Fibroblast of lung (primary cell): ENCODE measurements at regions not wholly inside any gene's neighbourhood (a gene's known extent, or its start where the extent isn't known, plus 50 kb on each side); places are given as distances from the start of the nearest gene placed in this dataset.
A peak's percentile ranks its signal among the peaks of the same experiment; 100 is the strongest.

Experiments used
- CTCF ChIP-seq, 2 donors: IDR thresholded peaks in 1 of 2; conservative IDR thresholded peaks in 1 of 2; 1 replicate in 1 of 2; 2 replicates in 1 of 2; pipeline ENCODE4 v1.5.1; 2011 to 2012; ENCODE audit warnings: low read length in 2 of 2, control low read depth in 1 of 2, inconsistent platforms in 1 of 2, low read depth in 1 of 2, mild to moderate bottlenecking in 1 of 2
- EZH2 ChIP-seq: IDR thresholded peaks from 2 replicates; pipeline ENCODE4 v1.5.1; 2012; ENCODE audit warnings: low read length, control low read depth, mild to moderate bottlenecking; ENCODE audit errors: missing control alignments

GRCh38 chr7:19491821-19492452 lies 216.9 kb downstream of the POLR1F start:
- peak; percentile 36 to 58 for TF ChIP-seq CTCF (conservative IDR thresholded peaks at IDR 0.05 in 1 of 2, IDR thresholded peaks at IDR 0.05 in 1 of 2; ENCODE audit: low read depth in 1 of 2, low read length in 2 of 2)
- TF ChIP-seq EZH2: no peak
